DMS 273 (cell line): ENCODE measurements at regions not wholly inside any gene's neighbourhood (a gene's known extent, or its start where the extent isn't known, plus 50 kb on each side); places are given as distances from the start of the nearest gene placed in this dataset.
"Not testable (repeated sequence)": the region's sequence is repeated elsewhere in the genome, so short reads cannot be mapped to it uniquely, and the experiment has no call there.

ENCODE experiments used
- DNase-seq: peaks from one replicate; lab custom pipeline; 2025; ENCODE audit not compliant: unreplicated experiment; lab: John Stamatoyannopoulos, UW

DNA sequence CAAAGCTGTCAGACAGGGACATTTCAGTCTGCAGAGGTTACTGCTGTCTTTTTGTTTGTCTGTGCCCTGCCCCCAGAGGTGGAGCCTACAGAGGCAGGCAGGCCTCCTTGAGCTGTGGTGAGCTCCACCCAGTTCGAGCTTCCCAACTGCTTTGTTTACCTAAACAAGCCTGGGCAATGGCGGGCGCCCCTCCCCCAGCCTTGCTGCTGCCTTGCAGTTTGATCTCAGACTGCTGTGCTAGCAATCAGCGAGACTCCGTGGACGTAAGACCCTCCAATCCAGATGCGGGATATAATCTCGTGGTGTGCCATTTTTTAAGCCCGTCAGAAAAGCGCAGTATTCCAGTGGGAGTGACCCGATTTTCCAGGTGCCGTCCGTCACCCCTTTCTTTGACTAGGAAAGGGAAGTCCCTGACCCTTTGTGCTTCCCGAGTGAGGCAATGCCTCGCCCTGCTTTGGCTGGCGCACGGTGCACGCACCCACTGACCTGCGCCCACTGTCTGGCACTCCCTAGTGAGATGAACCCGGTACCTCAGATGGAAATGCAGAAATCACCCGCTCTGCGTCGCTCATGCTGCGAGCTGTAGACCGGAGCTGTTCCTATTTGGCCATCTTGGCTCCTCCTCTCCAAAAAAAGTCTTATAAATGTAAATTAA lies 54.1 kb upstream of the RIMS1 start:
- not testable (repeated sequence) for DNase-seq
